ENCODE measurements at regions not wholly inside any gene's neighbourhood (a gene's known extent, or its start where the extent isn't known, plus 50 kb on each side); places are given as distances from the start of the nearest gene placed in this dataset.

DNA sequence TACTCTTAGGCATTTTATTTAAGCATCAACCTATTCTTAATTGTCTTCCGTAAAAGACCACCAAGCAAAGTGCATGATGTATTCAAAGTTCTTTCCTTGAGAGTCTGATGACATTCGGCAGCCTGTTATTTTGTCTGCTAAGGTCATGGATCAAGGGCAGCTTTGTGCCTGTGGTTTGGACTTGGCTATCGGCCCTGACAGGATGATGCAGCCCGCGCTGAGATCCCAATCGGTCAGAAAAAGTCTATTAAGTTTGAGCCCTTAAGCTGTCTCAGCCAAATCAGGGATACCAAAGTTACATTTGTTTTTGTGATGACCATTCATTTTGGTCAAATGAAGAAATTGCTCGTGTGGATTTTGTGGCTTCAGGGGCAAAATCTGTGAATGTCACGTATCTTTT lies 718.9 kb upstream of the FANCL start:
- TF ChIP-seq, protein P1, sequence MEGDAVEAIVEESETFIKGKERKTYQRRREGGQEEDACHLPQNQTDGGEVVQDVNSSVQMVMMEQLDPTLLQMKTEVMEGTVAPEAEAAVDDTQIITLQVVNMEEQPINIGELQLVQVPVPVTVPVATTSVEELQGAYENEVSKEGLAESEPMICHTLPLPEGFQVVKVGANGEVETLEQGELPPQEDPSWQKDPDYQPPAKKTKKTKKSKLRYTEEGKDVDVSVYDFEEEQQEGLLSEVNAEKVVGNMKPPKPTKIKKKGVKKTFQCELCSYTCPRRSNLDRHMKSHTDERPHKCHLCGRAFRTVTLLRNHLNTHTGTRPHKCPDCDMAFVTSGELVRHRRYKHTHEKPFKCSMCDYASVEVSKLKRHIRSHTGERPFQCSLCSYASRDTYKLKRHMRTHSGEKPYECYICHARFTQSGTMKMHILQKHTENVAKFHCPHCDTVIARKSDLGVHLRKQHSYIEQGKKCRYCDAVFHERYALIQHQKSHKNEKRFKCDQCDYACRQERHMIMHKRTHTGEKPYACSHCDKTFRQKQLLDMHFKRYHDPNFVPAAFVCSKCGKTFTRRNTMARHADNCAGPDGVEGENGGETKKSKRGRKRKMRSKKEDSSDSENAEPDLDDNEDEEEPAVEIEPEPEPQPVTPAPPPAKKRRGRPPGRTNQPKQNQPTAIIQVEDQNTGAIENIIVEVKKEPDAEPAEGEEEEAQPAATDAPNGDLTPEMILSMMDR (IDR thresholded peaks at IDR 0.05; ENCODE audit: low read length) = no peak
- no peak for TF ChIP-seq EZH2phosphoT487 (IDR thresholded peaks at IDR 0.05; ENCODE audit: low read length)

All from MM.1S (cell line).